WTC11 (cell line): ENCODE measurements at regions not wholly inside any gene's neighbourhood (a gene's known extent, or its start where the extent isn't known, plus 50 kb on each side); places are given as distances from the start of the nearest gene placed in this dataset.

Source experiments
- ATAC-seq: fragments of 200-7000 bp; cut with Tn5 transposase; 2 replicates; pipeline ENCODE4 v1.10.0; 2021; ENCODE audit warnings: mild to moderate bottlenecking, moderate library complexity
- CTCF ChIA-PET: fragments of 300-600 bp; sonication (Branson Sonifier 250); formaldehyde crosslinking; loops from one replicate; lab custom pipeline; 2021; ENCODE audit warnings: antibody characterized with exemption; lab: Charles Lee
- POLR2A ChIA-PET: fragments of 350-600 bp; sonication (Branson Sonifier 250); formaldehyde crosslinking; loops from one replicate; lab custom pipeline; 2021; ENCODE audit warnings: antibody characterized with exemption; lab: Charles Lee
- DNase-seq: peaks from one replicate; pipeline ENCODE4 v3.0.0; 2021; ENCODE audit warnings: low spot score
- H3K27ac Mint-ChIP-seq: 2 replicates; pipeline ENCODE4 v1.8.0; 2021; ENCODE audit warnings: mixed read lengths
- H3K27me3 Mint-ChIP-seq: 2 replicates; pipeline ENCODE4 v1.8.0; 2021; ENCODE audit warnings: low read depth, mild to moderate bottlenecking, moderate library complexity, mixed read lengths
- H3K36me3 Mint-ChIP-seq: 2 replicates; pipeline ENCODE4 v1.8.0; 2021; ENCODE audit warnings: mixed read lengths
- H3K4me1 Mint-ChIP-seq: 2 replicates; pipeline ENCODE4 v1.8.0; 2022; ENCODE audit warnings: mixed read lengths
- H3K4me3 Mint-ChIP-seq: 2 replicates; pipeline ENCODE4 v1.8.0; 2021; ENCODE audit warnings: mild to moderate bottlenecking, moderate library complexity, mixed read lengths
- H3K9me3 Mint-ChIP-seq: 2 replicates; pipeline ENCODE4 v1.8.0; 2021; ENCODE audit warnings: mixed read lengths
- ATF1 ChIP-seq: sonication (generic); formaldehyde crosslinking; IDR thresholded peaks from 2 replicates; pipeline ENCODE4 v1.8.1; 2023; ENCODE audit warnings: mild to moderate bottlenecking, moderate library complexity, missing genetic modification reagents
- CDX4 ChIP-seq: fragments of 250-450 bp; sonication (Bioruptor Pico); IDR thresholded peaks from 2 replicates; pipeline ENCODE4 v1.9.0; 2021; ENCODE audit warnings: moderate library complexity, mild to moderate bottlenecking, inconsistent platforms, borderline replicate concordance
- FOXK1 ChIP-seq: sonication (generic); formaldehyde crosslinking; IDR thresholded peaks from 2 replicates; pipeline ENCODE4 v1.8.0; 2022; ENCODE audit warnings: mild to moderate bottlenecking, moderate library complexity, missing genetic modification reagents
- FOXP4 ChIP-seq: sonication (generic); formaldehyde crosslinking; IDR thresholded peaks from 2 replicates; pipeline ENCODE4 v1.8.0; 2022; ENCODE audit warnings: mild to moderate bottlenecking, missing genetic modification reagents
- MYBL2 ChIP-seq: sonication (generic); formaldehyde crosslinking; IDR thresholded peaks from 2 replicates; pipeline ENCODE4 v1.8.1; 2023; ENCODE audit warnings: mild to moderate bottlenecking, moderate library complexity, missing genetic modification reagents
- NFYB ChIP-seq: sonication (generic); formaldehyde crosslinking; conservative IDR thresholded peaks from 2 replicates; pipeline ENCODE4 v1.8.0; 2022; ENCODE audit warnings: low read depth, missing genetic modification reagents
- NR3C1 ChIP-seq: sonication (generic); formaldehyde crosslinking; conservative IDR thresholded peaks from 2 replicates; pipeline ENCODE4 v1.8.1; 2023; ENCODE audit warnings: low read depth, mild to moderate bottlenecking, missing genetic modification reagents
- PRRX2 ChIP-seq: fragments of 250-450 bp; sonication (Bioruptor Pico); IDR thresholded peaks from 2 replicates; pipeline ENCODE4 v1.8.0; 2021; ENCODE audit warnings: mild to moderate bottlenecking
- SMAD3 ChIP-seq: sonication (generic); formaldehyde crosslinking; IDR thresholded peaks from 2 replicates; pipeline ENCODE4 v1.8.0; 2022; ENCODE audit warnings: missing genetic modification reagents, mild to moderate bottlenecking, borderline replicate concordance
- USF1 ChIP-seq: sonication (generic); formaldehyde crosslinking; IDR thresholded peaks from 2 replicates; pipeline ENCODE4 v1.8.0; 2022; ENCODE audit warnings: mild to moderate bottlenecking, missing genetic modification reagents
- ZNF532 ChIP-seq: fragments of 250-450 bp; sonication (Bioruptor Pico); IDR thresholded peaks from 2 replicates; pipeline ENCODE4 v1.9.0; 2021; ENCODE audit warnings: mild to moderate bottlenecking, borderline replicate concordance
- ZNF671 ChIP-seq: fragments of 250-450 bp; sonication (Bioruptor Pico); IDR thresholded peaks from 2 replicates; pipeline ENCODE4 v1.8.0; 2021; ENCODE audit warnings: mild to moderate bottlenecking
- TF ChIP-seq, protein P1 (sequence below): sonication (generic); formaldehyde crosslinking; IDR thresholded peaks from 2 replicates; pipeline ENCODE4 v1.8.0; 2022; ENCODE audit warnings: mild to moderate bottlenecking, missing genetic modification reagents
- TF ChIP-seq, protein P2 (sequence below): sonication (generic); formaldehyde crosslinking; IDR thresholded peaks from 2 replicates; pipeline ENCODE4 v1.8.1; 2023; ENCODE audit warnings: mild to moderate bottlenecking, missing genetic modification reagents, borderline replicate concordance

GRCh38 chr11:15613251-15613650 lies 498.5 kb downstream of the INSC start (continued):
- no peak for TF ChIP-seq SMAD3

DNA sequence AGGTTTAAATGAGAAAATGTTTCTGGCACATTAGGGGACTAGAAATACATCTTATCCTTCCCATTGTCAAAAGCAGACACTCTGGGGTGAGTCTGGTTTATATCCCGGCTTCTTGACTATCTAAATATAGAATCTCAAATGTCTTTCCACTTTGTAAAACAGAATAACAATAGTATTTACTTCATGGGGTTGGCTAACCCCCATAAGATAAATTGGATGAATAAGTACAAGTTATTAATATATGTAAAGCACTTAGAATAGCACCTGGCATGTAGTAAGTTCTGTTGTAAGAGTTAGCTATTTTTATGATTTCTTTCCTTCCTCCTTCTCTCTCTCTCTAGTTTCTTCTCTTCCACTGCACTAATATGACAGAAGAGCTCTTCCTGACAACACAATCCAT lies 499.1 kb downstream of the INSC start:
- H3K36me3 Mint-ChIP-seq: peaks cover 10% of the 10 kb centered on the region
- DNase-seq (no peak), ATAC-seq (no peak)
- no peaks in the 10 kb centered on the region for H3K27me3 Mint-ChIP-seq
- no peak overlapping the region for H3K27ac Mint-ChIP-seq
- ChIA-PET POLR2A (no interaction called here), CTCF (interaction anchor here (2.9 to 4.1 kb wide), 2 partner anchors 16 kb away, joined by 13 to 15 read pairs; no protein-coding TSS in a partner anchor)
- TF ChIP-seq MYBL2 (no peak), NFYB (no peak), CDX4 (CRISPR knock-in tag) (no peak), USF1 (no peak), ZNF532 (no peak), NR3C1 (CRISPR knock-in tag) (no peak), ATF1 (CRISPR knock-in tag) (no peak), FOXK1 (CRISPR knock-in tag) (no peak), ZNF671 (no peak), FOXP4 (no peak), PRRX2 (CRISPR knock-in tag) (no peak)
- TF ChIP-seq, protein P1, sequence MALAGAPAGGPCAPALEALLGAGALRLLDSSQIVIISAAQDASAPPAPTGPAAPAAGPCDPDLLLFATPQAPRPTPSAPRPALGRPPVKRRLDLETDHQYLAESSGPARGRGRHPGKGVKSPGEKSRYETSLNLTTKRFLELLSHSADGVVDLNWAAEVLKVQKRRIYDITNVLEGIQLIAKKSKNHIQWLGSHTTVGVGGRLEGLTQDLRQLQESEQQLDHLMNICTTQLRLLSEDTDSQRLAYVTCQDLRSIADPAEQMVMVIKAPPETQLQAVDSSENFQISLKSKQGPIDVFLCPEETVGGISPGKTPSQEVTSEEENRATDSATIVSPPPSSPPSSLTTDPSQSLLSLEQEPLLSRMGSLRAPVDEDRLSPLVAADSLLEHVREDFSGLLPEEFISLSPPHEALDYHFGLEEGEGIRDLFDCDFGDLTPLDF (CRISPR knock-in tag): no peak
- TF ChIP-seq, protein P2, sequence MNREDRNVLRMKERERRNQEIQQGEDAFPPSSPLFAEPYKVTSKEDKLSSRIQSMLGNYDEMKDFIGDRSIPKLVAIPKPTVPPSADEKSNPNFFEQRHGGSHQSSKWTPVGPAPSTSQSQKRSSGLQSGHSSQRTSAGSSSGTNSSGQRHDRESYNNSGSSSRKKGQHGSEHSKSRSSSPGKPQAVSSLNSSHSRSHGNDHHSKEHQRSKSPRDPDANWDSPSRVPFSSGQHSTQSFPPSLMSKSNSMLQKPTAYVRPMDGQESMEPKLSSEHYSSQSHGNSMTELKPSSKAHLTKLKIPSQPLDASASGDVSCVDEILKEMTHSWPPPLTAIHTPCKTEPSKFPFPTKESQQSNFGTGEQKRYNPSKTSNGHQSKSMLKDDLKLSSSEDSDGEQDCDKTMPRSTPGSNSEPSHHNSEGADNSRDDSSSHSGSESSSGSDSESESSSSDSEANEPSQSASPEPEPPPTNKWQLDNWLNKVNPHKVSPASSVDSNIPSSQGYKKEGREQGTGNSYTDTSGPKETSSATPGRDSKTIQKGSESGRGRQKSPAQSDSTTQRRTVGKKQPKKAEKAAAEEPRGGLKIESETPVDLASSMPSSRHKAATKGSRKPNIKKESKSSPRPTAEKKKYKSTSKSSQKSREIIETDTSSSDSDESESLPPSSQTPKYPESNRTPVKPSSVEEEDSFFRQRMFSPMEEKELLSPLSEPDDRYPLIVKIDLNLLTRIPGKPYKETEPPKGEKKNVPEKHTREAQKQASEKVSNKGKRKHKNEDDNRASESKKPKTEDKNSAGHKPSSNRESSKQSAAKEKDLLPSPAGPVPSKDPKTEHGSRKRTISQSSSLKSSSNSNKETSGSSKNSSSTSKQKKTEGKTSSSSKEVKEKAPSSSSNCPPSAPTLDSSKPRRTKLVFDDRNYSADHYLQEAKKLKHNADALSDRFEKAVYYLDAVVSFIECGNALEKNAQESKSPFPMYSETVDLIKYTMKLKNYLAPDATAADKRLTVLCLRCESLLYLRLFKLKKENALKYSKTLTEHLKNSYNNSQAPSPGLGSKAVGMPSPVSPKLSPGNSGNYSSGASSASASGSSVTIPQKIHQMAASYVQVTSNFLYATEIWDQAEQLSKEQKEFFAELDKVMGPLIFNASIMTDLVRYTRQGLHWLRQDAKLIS (CRISPR knock-in tag): no peak
- peaks cover 13% of the 10 kb centered on the region for H3K4me1 Mint-ChIP-seq
- no peak overlapping the region for H3K4me3 Mint-ChIP-seq
- peaks cover 13% of the 10 kb centered on the region for H3K9me3 Mint-ChIP-seq
